Parathyroid adenoma (tissue), 2 donors: ENCODE measurements at regions not wholly inside any gene's neighbourhood (a gene's known extent, or its start where the extent isn't known, plus 50 kb on each side); places are given as distances from the start of the nearest gene placed in this dataset.

Experiments used
- H2AFZ ChIP-seq: fragments of 300-600 bp; sonication (generic); one replicate; pipeline ENCODE4 v1.7.0; 2017; ENCODE audit warnings: antibody characterized with exemption, mild to moderate bottlenecking
- H3K27ac ChIP-seq: fragments of 300-600 bp; sonication (generic); one replicate; pipeline ENCODE4 v1.7.0; 2017
- H3K27me3 ChIP-seq: fragments of 300-600 bp; sonication (generic); one replicate; pipeline ENCODE4 v1.7.0; 2017; ENCODE audit warnings: low read length; ENCODE audit not compliant: control insufficient read depth, insufficient read depth
- H3K36me3 ChIP-seq: fragments of 300-600 bp; sonication (generic); one replicate; pipeline ENCODE4 v1.7.0; 2017; ENCODE audit warnings: low read length; ENCODE audit not compliant: control insufficient read depth, insufficient read depth
- H3K4me1 ChIP-seq: fragments of 300-600 bp; sonication (generic); one replicate; pipeline ENCODE4 v1.7.0; 2017; ENCODE audit warnings: control low read depth
- H3K4me2 ChIP-seq: fragments of 300-600 bp; sonication (generic); one replicate; pipeline ENCODE4 v1.7.0; 2017; ENCODE audit warnings: low read length
- H3K4me3 ChIP-seq: fragments of 300-600 bp; sonication (generic); one replicate; pipeline ENCODE4 v1.7.0; 2017; ENCODE audit warnings: low read depth, low read length
- H3K79me2 ChIP-seq: fragments of 300-600 bp; sonication (generic); one replicate; pipeline ENCODE4 v1.7.0; 2017; ENCODE audit warnings: control low read depth
- H3K9ac ChIP-seq: fragments of 300-600 bp; sonication (generic); one replicate; pipeline ENCODE4 v1.7.0; 2017; ENCODE audit warnings: mild to moderate bottlenecking
- H3K9me3 ChIP-seq: fragments of 300-600 bp; sonication (generic); one replicate; pipeline ENCODE4 v1.7.0; 2017; ENCODE audit warnings: low read length; ENCODE audit not compliant: control insufficient read depth
- CTCF ChIP-seq: fragments of 300-600 bp; sonication (generic); IDR thresholded peaks from one replicate; pipeline ENCODE4 v1.7.0; 2017; ENCODE audit warnings: antibody characterized with exemption, mild to moderate bottlenecking
- donor health status: primary hyperparathyroidism.

- no peak for TF ChIP-seq CTCF
- no peaks in the 10 kb centered on the region for H3K79me2 ChIP-seq
- no peak overlapping the region for H2AFZ ChIP-seq
- no peak overlapping the region for H3K9ac ChIP-seq
- H3K27me3 ChIP-seq = no peaks in the 10 kb centered on the region
- H3K4me3 ChIP-seq = no peak overlapping the region
- no peaks in the 10 kb centered on the region for H3K4me1 ChIP-seq
- no peaks in the 10 kb centered on the region for H3K36me3 ChIP-seq
- no peak overlapping the region for H3K27ac ChIP-seq
- no peaks in the 10 kb centered on the region for H3K9me3 ChIP-seq
- no peak overlapping the region for H3K4me2 ChIP-seq
Measured at GRCh38 chr10:33410096-33410859, 75.8 kb upstream of the NRP1 start.

GRCh38 chr10:33406596-33406995 lies 72.1 kb upstream of the NRP1 start:
- no peaks in the 10 kb centered on the region for H3K27me3 ChIP-seq
- no peak overlapping the region for H3K4me3 ChIP-seq
- no peaks in the 10 kb centered on the region for H3K36me3 ChIP-seq
- no peak overlapping the region for H2AFZ ChIP-seq
- H3K9me3 ChIP-seq = no peaks in the 10 kb centered on the region
- H3K27ac ChIP-seq = no peak overlapping the region
- no peaks in the 10 kb centered on the region for H3K4me1 ChIP-seq
- H3K4me2 ChIP-seq = no peak overlapping the region
- TF ChIP-seq CTCF = no peak
- H3K79me2 ChIP-seq = no peaks in the 10 kb centered on the region
- H3K9ac ChIP-seq = no peak overlapping the region

GRCh38 chr10:33402220-33403073 lies 68.0 kb upstream of the NRP1 start:
- Histone ChIP-seq H3K36me3 (no peaks in the 10 kb centered on the region), H3K27me3 (no peaks in the 10 kb centered on the region), H3K4me3 (no peak overlapping the region), H3K4me2 (no peak overlapping the region), H3K79me2 (no peaks in the 10 kb centered on the region), H3K27ac (no peak overlapping the region), H3K9me3 (no peaks in the 10 kb centered on the region), H2AFZ (no peak overlapping the region), H3K4me1 (no peaks in the 10 kb centered on the region), H3K9ac (no peak overlapping the region)
- no peak for TF ChIP-seq CTCF

- TF ChIP-seq CTCF = no peak
- no peak overlapping the region for H3K27ac ChIP-seq
- no peaks in the 10 kb centered on the region for H3K79me2 ChIP-seq
- H3K9ac ChIP-seq = no peak overlapping the region
- no peaks in the 10 kb centered on the region for H3K9me3 ChIP-seq
- H3K4me2 ChIP-seq = no peak overlapping the region
- H3K27me3 ChIP-seq = no peaks in the 10 kb centered on the region
- H3K4me1 ChIP-seq = no peaks in the 10 kb centered on the region
- H3K4me3 ChIP-seq = no peak overlapping the region
- no peak overlapping the region for H2AFZ ChIP-seq
- no peaks in the 10 kb centered on the region for H3K36me3 ChIP-seq
Measured at GRCh38 chr10:33401300-33401699, 66.8 kb upstream of the NRP1 start.
